ENCODE measurements at regions not wholly inside any gene's neighbourhood (a gene's known extent, or its start where the extent isn't known, plus 50 kb on each side); places are given as distances from the start of the nearest gene placed in this dataset.

GRCh38 chr2:224252631-224253030 is 149.3 kb downstream of the FAM124B start:
- CTCF ChIA-PET (ENCODE audit: partially characterized antibody), result no interaction called here
- peaks cover 8 to 14% of the 10 kb centered on the region in 2 donors for H3K27me3 Mint-ChIP-seq
- H3K4me3 Mint-ChIP-seq, result no peak overlapping the region
- POLR2A ChIA-PET (ENCODE audit: partially characterized antibody), result no interaction called here
- Histone ChIP-seq H3K27me3 (ENCODE audit: insufficient read depth, low read length) (no peaks in the 10 kb centered on the region), H3K4me1 (ENCODE audit: insufficient read depth, low read length) (no peaks in the 10 kb centered on the region), H3K9me3 (ENCODE audit: control insufficient read depth in 1 of 2, low read length in 2 of 2) (no peaks in the 10 kb centered on the region), H3K36me3 (ENCODE audit: insufficient read depth, low read length) (no peaks in the 10 kb centered on the region), H3K4me3 (ENCODE audit: low read length in 2 of 2) (no peak overlapping the region), H3K27ac (ENCODE audit: low read depth, low read length) (no peak overlapping the region)
- H3K4me1 Mint-ChIP-seq, result no peaks in the 10 kb centered on the region
- H3K36me3 Mint-ChIP-seq, result no peaks in the 10 kb centered on the region
- intact Hi-C loops (cut with micrococcal nuclease), result no loop called here
- DNase-seq, result no peak
- no peak overlapping the region for H3K27ac Mint-ChIP-seq
- peaks cover 0 to 2% (median 0%) of the 10 kb centered on the region in 8 donors for H3K9me3 Mint-ChIP-seq

GRCh38 chr2:224248944-224249371 is 152.9 kb downstream of the FAM124B start:
- Histone ChIP-seq H3K4me3 (ENCODE audit: low read length in 2 of 2) (no peak overlapping the region), H3K36me3 (ENCODE audit: insufficient read depth, low read length) (no peaks in the 10 kb centered on the region), H3K27ac (ENCODE audit: low read depth, low read length) (no peak overlapping the region), H3K4me1 (ENCODE audit: insufficient read depth, low read length) (no peaks in the 10 kb centered on the region), H3K9me3 (ENCODE audit: control insufficient read depth in 1 of 2, low read length in 2 of 2) (no peaks in the 10 kb centered on the region), H3K27me3 (ENCODE audit: insufficient read depth, low read length) (no peaks in the 10 kb centered on the region)
- Mint-ChIP-seq H3K27me3 (peaks cover 5 to 8% of the 10 kb centered on the region in 2 donors), H3K9me3 (peaks cover 0 to 2% (median 0%) of the 10 kb centered on the region in 8 donors), H3K4me3 (no peak overlapping the region), H3K27ac (no peak overlapping the region), H3K36me3 (no peaks in the 10 kb centered on the region), H3K4me1 (no peaks in the 10 kb centered on the region)
- DNase-seq, result no peak
- intact Hi-C loops (cut with micrococcal nuclease), result no loop called here
- POLR2A ChIA-PET (ENCODE audit: partially characterized antibody), result no interaction called here
- CTCF ChIA-PET (ENCODE audit: partially characterized antibody), result interaction anchor here (1.1 kb wide), 1 partner anchor 8 kb away, joined by 3 read pairs; no protein-coding TSS in a partner anchor

GRCh38 chr2:224242561-224242960 is 159.3 kb downstream of the FAM124B start:
- no peaks in the 10 kb centered on the region for H3K9me3 Mint-ChIP-seq
- POLR2A ChIA-PET (ENCODE audit: partially characterized antibody), result no interaction called here
- H3K27me3 Mint-ChIP-seq, result peaks cover 3 to 10% of the 10 kb centered on the region in 2 donors

GRCh38 chr2:224241812-224242211 is 160.1 kb downstream of the FAM124B start:
- Histone ChIP-seq H3K36me3 (ENCODE audit: insufficient read depth, low read length) (no peaks in the 10 kb centered on the region), H3K9me3 (ENCODE audit: control insufficient read depth in 1 of 2, low read length in 2 of 2) (no peaks in the 10 kb centered on the region), H3K4me3 (ENCODE audit: low read length in 2 of 2) (no peak overlapping the region), H3K27me3 (ENCODE audit: insufficient read depth, low read length) (no peaks in the 10 kb centered on the region), H3K27ac (ENCODE audit: low read depth, low read length) (no peak overlapping the region), H3K4me1 (ENCODE audit: insufficient read depth, low read length) (no peaks in the 10 kb centered on the region)
- no peak for DNase-seq
- Mint-ChIP-seq H3K27me3 (peaks cover 3 to 10% of the 10 kb centered on the region in 2 donors), H3K9me3 (peaks cover 0 to 6% (median 0%) of the 10 kb centered on the region in 8 donors), H3K27ac (no peak overlapping the region), H3K4me1 (no peaks in the 10 kb centered on the region), H3K4me3 (no peak overlapping the region), H3K36me3 (no peaks in the 10 kb centered on the region)
- ChIA-PET CTCF (ENCODE audit: partially characterized antibody) (no interaction called here), POLR2A (ENCODE audit: partially characterized antibody) (no interaction called here)
- intact Hi-C loops (cut with micrococcal nuclease), result no loop called here

More at GRCh38 chr2:224242561-224242960, 159.3 kb downstream of the FAM124B start:
- Histone ChIP-seq H3K4me3 (ENCODE audit: low read length in 2 of 2) (no peak overlapping the region), H3K9me3 (ENCODE audit: control insufficient read depth in 1 of 2, low read length in 2 of 2) (no peaks in the 10 kb centered on the region), H3K27me3 (ENCODE audit: insufficient read depth, low read length) (no peaks in the 10 kb centered on the region), H3K36me3 (ENCODE audit: insufficient read depth, low read length) (no peaks in the 10 kb centered on the region), H3K27ac (ENCODE audit: low read depth, low read length) (no peak overlapping the region), H3K4me1 (ENCODE audit: insufficient read depth, low read length) (no peaks in the 10 kb centered on the region)
- intact Hi-C loops (cut with micrococcal nuclease), result no loop called here
- Mint-ChIP-seq H3K4me1 (no peaks in the 10 kb centered on the region), H3K27ac (no peak overlapping the region), H3K36me3 (no peaks in the 10 kb centered on the region), H3K4me3 (no peak overlapping the region)
- CTCF ChIA-PET (ENCODE audit: partially characterized antibody), result no interaction called here
- no peak for DNase-seq

- Mint-ChIP-seq H3K9me3 (peaks cover 0 to 6% (median under 1%) of the 10 kb centered on the region in 8 donors), H3K27me3 (peaks cover 3 to 10% of the 10 kb centered on the region in 2 donors), H3K27ac (no peak overlapping the region), H3K4me1 (no peaks in the 10 kb centered on the region), H3K36me3 (no peaks in the 10 kb centered on the region), H3K4me3 (no peak overlapping the region)
- no peak overlapping the region for H3K4me3 ChIP-seq (ENCODE audit: low read length in 2 of 2)
- H3K27me3 ChIP-seq (ENCODE audit: insufficient read depth, low read length), result no peaks in the 10 kb centered on the region
- no peak for DNase-seq
- no peaks in the 10 kb centered on the region for H3K9me3 ChIP-seq (ENCODE audit: control insufficient read depth in 1 of 2, low read length in 2 of 2)
- ChIA-PET CTCF (ENCODE audit: partially characterized antibody) (no interaction called here), POLR2A (ENCODE audit: partially characterized antibody) (no interaction called here)
- no peaks in the 10 kb centered on the region for H3K36me3 ChIP-seq (ENCODE audit: insufficient read depth, low read length)
- no peak overlapping the region for H3K27ac ChIP-seq (ENCODE audit: low read depth, low read length)
- H3K4me1 ChIP-seq (ENCODE audit: insufficient read depth, low read length), result no peaks in the 10 kb centered on the region
- intact Hi-C loops (cut with micrococcal nuclease), result no loop called here
Measured at GRCh38 chr2:224241001-224241400, 160.9 kb downstream of the FAM124B start.

- intact Hi-C loops (cut with micrococcal nuclease), result no loop called here
- Histone ChIP-seq H3K4me1 (ENCODE audit: insufficient read depth, low read length) (no peaks in the 10 kb centered on the region), H3K9me3 (ENCODE audit: control insufficient read depth in 1 of 2, low read length in 2 of 2) (no peaks in the 10 kb centered on the region), H3K27me3 (ENCODE audit: insufficient read depth, low read length) (no peaks in the 10 kb centered on the region), H3K27ac (ENCODE audit: low read depth, low read length) (no peak overlapping the region), H3K36me3 (ENCODE audit: insufficient read depth, low read length) (no peaks in the 10 kb centered on the region), H3K4me3 (ENCODE audit: low read length in 2 of 2) (no peak overlapping the region)
- POLR2A ChIA-PET (ENCODE audit: partially characterized antibody), result no interaction called here
- Mint-ChIP-seq H3K9me3 (no peaks in the 10 kb centered on the region), H3K36me3 (no peaks in the 10 kb centered on the region), H3K4me1 (no peaks in the 10 kb centered on the region), H3K27ac (no peak overlapping the region), H3K27me3 (peaks cover 3 to 11% of the 10 kb centered on the region in 2 donors), H3K4me3 (no peak overlapping the region)
- CTCF ChIA-PET (ENCODE audit: partially characterized antibody), result no interaction called here
- no peak for DNase-seq
Measured at GRCh38 chr2:224223851-224224555, 177.9 kb downstream of the FAM124B start.

- Mint-ChIP-seq H3K36me3 (no peaks in the 10 kb centered on the region), H3K4me3 (no peak overlapping the region), H3K27ac (no peak overlapping the region), H3K4me1 (no peaks in the 10 kb centered on the region), H3K27me3 (peaks cover 3 to 15% of the 10 kb centered on the region in 2 donors), H3K9me3 (peaks cover 0 to 1% (median 0%) of the 10 kb centered on the region in 8 donors)
- no peak overlapping the region for H3K27ac ChIP-seq (ENCODE audit: low read depth, low read length)
- no peaks in the 10 kb centered on the region for H3K9me3 ChIP-seq (ENCODE audit: control insufficient read depth in 1 of 2, low read length in 2 of 2)
- intact Hi-C loops (cut with micrococcal nuclease), result no loop called here
- H3K4me3 ChIP-seq (ENCODE audit: low read length in 2 of 2), result no peak overlapping the region
- H3K4me1 ChIP-seq (ENCODE audit: insufficient read depth, low read length), result no peaks in the 10 kb centered on the region
- H3K27me3 ChIP-seq (ENCODE audit: insufficient read depth, low read length), result no peaks in the 10 kb centered on the region
- ChIA-PET POLR2A (ENCODE audit: partially characterized antibody) (no interaction called here), CTCF (ENCODE audit: partially characterized antibody) (no interaction called here)
- no peaks in the 10 kb centered on the region for H3K36me3 ChIP-seq (ENCODE audit: insufficient read depth, low read length)
- DNase-seq, result no peak
Measured at GRCh38 chr2:224222974-224223373, 178.9 kb downstream of the FAM124B start.

Measured in CD4-positive, alpha-beta memory T cell (primary cell).